ENCODE measurements at regions not wholly inside any gene's neighbourhood (a gene's known extent, or its start where the extent isn't known, plus 50 kb on each side); places are given as distances from the start of the nearest gene placed in this dataset.
"Not testable (repeated sequence)": the region's sequence is repeated elsewhere in the genome, so short reads cannot be mapped to it uniquely, and the experiment has no call there.

GRCh38 chr3:193130576-193130975, 110.4 kb upstream of the PLAAT1 start:
- no peak for DNase-seq

- DNase-seq, result no peak
Observed at GRCh38 chr3:193132241-193132640, 108.8 kb upstream of the PLAAT1 start.

GRCh38 chr3:193132964-193133363, 108.1 kb upstream of the PLAAT1 start:
- no peak for DNase-seq

GRCh38 chr3:193134856-193135255, 106.2 kb upstream of the PLAAT1 start:
- no peak for DNase-seq

- no peak for DNase-seq
Observed at GRCh38 chr3:193140381-193140780, 100.6 kb upstream of the PLAAT1 start.

GRCh38 chr3:193145248-193145647, 95.8 kb upstream of the PLAAT1 start:
- no peak for DNase-seq

GRCh38 chr3:193148688-193149473, 92.1 kb upstream of the PLAAT1 start:
- no peak for DNase-seq

- no peak for DNase-seq
Observed at GRCh38 chr3:193149998-193150397, 91.0 kb upstream of the PLAAT1 start.

- not testable (repeated sequence) for DNase-seq
Observed at GRCh38 chr3:193155044-193155781, 85.8 kb upstream of the PLAAT1 start.

GRCh38 chr3:193157051-193157450, 84.0 kb upstream of the PLAAT1 start:
- no peak for DNase-seq

GRCh38 chr3:193165431-193166120, 75.4 kb upstream of the PLAAT1 start:
- no peak for DNase-seq

- DNase-seq, result no peak
Observed at GRCh38 chr3:193168931-193169330, 72.1 kb upstream of the PLAAT1 start.

GRCh38 chr3:193174140-193174539, 66.9 kb upstream of the PLAAT1 start:
- DNase-seq, result no peak

GRCh38 chr3:193179332-193180012, 61.5 kb upstream of the PLAAT1 start:
- DNase-seq, result not testable (repeated sequence)

GRCh38 chr3:193187070-193187722, 53.8 kb upstream of the PLAAT1 start:
- no peak for DNase-seq

- DNase-seq, result peak; percentile 21
Observed at GRCh38 chr3:193190146-193190786, 50.8 kb upstream of the PLAAT1 start.
